ENCODE measurements at regions not wholly inside any gene's neighbourhood (a gene's known extent, or its start where the extent isn't known, plus 50 kb on each side); places are given as distances from the start of the nearest gene placed in this dataset.

DNA sequence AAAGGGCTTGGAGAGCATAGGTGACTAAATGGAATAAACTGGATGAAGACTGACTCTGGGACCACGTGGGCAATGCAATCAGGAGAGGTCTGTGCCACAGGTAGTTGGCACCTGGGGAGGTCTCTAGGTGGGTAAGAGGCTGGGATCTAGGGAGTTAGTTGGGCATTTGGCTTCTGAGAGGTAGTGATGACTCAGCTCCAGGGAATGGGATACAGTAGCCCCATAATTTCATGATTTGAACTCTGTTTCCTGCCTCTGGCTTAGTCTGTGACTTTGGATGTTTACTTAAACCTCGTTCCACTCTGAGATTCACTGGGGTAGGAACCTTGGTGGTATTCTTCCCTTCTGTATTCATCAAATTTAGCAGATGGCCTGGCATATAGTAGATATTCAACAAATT lies 240.8 kb downstream of the KIF4B start:
- Histone ChIP-seq H3K27me3 (ENCODE audit: insufficient read depth, low read depth) (peaks cover 14% of the 10 kb centered on the region), H3F3A (ENCODE audit: insufficient read depth, low read depth) (no peaks in the 10 kb centered on the region), H3K4me2 (no peak overlapping the region), H2AFZ (no peak overlapping the region), H3K4me3 (no peak overlapping the region), H3K4me1 (replicated peaks; ENCODE audit: insufficient read depth) (no peaks in the 10 kb centered on the region), H3K27ac (no peak overlapping the region), H3K36me3 (ENCODE audit: low read depth) (no peaks in the 10 kb centered on the region), H4K20me1 (ENCODE audit: insufficient read depth) (no peaks in the 10 kb centered on the region), H3K9me2 (ENCODE audit: insufficient read depth) (no peaks in the 10 kb centered on the region), H3K9me3 (ENCODE audit: insufficient read depth, low read depth) (no peaks in the 10 kb centered on the region), H3K79me2 (ENCODE audit: low read depth) (no peaks in the 10 kb centered on the region)
- no peak for DNase-seq
- intact Hi-C loops (cut with micrococcal nuclease; ENCODE audit: unreplicated experiment), result no loop called here
- BruUV-seq (replicated peaks), result no TSS peak
- ChIA-PET POLR2A (ENCODE audit: unreplicated experiment) (no interaction called here), CTCF (no interaction called here)
- TF ChIP-seq CTCF (conservative IDR thresholded peaks at IDR 0.05) (no peak), EZH2 (IDR thresholded peaks at IDR 0.05; ENCODE audit: low read depth) (no peak)

- CTCF ChIA-PET, result no interaction called here
- Histone ChIP-seq H3K27ac (no peak overlapping the region), H3K4me1 (replicated peaks; ENCODE audit: insufficient read depth) (no peaks in the 10 kb centered on the region), H3K4me3 (no peak overlapping the region), H3K36me3 (ENCODE audit: low read depth) (no peaks in the 10 kb centered on the region), H3K9me3 (ENCODE audit: insufficient read depth, low read depth) (no peaks in the 10 kb centered on the region), H3K79me2 (ENCODE audit: low read depth) (no peaks in the 10 kb centered on the region), H3K9me2 (ENCODE audit: insufficient read depth) (no peaks in the 10 kb centered on the region), H3K4me2 (no peak overlapping the region), H4K20me1 (ENCODE audit: insufficient read depth) (no peaks in the 10 kb centered on the region), H3K27me3 (ENCODE audit: insufficient read depth, low read depth) (no peaks in the 10 kb centered on the region), H3F3A (ENCODE audit: insufficient read depth, low read depth) (no peaks in the 10 kb centered on the region), H2AFZ (no peak overlapping the region)
- POLR2A ChIA-PET (ENCODE audit: unreplicated experiment), result no interaction called here
- BruUV-seq (replicated peaks), result no TSS peak
- no peak for DNase-seq
- intact Hi-C loops (cut with micrococcal nuclease; ENCODE audit: unreplicated experiment), result no loop called here
- TF ChIP-seq CTCF (conservative IDR thresholded peaks at IDR 0.05) (no peak), EZH2 (IDR thresholded peaks at IDR 0.05; ENCODE audit: low read depth) (no peak)
These were observed 244.6 kb downstream of the KIF4B start for GRCh38 chr5:155258161-155258560.

GRCh38 chr5:155259648-155260047 lies 246.1 kb downstream of the KIF4B start:
- no peaks in the 10 kb centered on the region for H3K9me2 ChIP-seq (ENCODE audit: insufficient read depth)
- CTCF ChIA-PET, result no interaction called here
- no peak overlapping the region for H2AFZ ChIP-seq
- no peaks in the 10 kb centered on the region for H3K79me2 ChIP-seq (ENCODE audit: low read depth)
- TF ChIP-seq CTCF (conservative IDR thresholded peaks at IDR 0.05) (no peak), EZH2 (IDR thresholded peaks at IDR 0.05; ENCODE audit: low read depth) (no peak)
- H3F3A ChIP-seq (ENCODE audit: insufficient read depth, low read depth), result no peaks in the 10 kb centered on the region
- H4K20me1 ChIP-seq (ENCODE audit: insufficient read depth), result no peaks in the 10 kb centered on the region
- BruUV-seq (replicated peaks), result no TSS peak
- no peaks in the 10 kb centered on the region for H3K4me1 ChIP-seq (replicated peaks; ENCODE audit: insufficient read depth)
- H3K9me3 ChIP-seq (ENCODE audit: insufficient read depth, low read depth), result no peaks in the 10 kb centered on the region
- H3K36me3 ChIP-seq (ENCODE audit: low read depth), result no peaks in the 10 kb centered on the region
- no peaks in the 10 kb centered on the region for H3K27me3 ChIP-seq (ENCODE audit: insufficient read depth, low read depth)
- DNase-seq, result no peak
- no peak overlapping the region for H3K4me2 ChIP-seq
- intact Hi-C loops (cut with micrococcal nuclease; ENCODE audit: unreplicated experiment), result no loop called here
- H3K4me3 ChIP-seq, result no peak overlapping the region
- POLR2A ChIA-PET (ENCODE audit: unreplicated experiment), result no interaction called here
- no peak overlapping the region for H3K27ac ChIP-seq

All from PC-9 (cell line).